H1 (cell line): ENCODE measurements at regions not wholly inside any gene's neighbourhood (a gene's known extent, or its start where the extent isn't known, plus 50 kb on each side); places are given as distances from the start of the nearest gene placed in this dataset.

Source experiments
- CTCF ChIA-PET: fragments of 300-600 bp; sonication (Branson Sonifier 250); formaldehyde crosslinking; loops from one replicate; lab custom pipeline; 2021; ENCODE audit not compliant: partially characterized antibody; lab: Charles Lee
- POLR2A ChIA-PET: fragments of 300-600 bp; sonication (Branson Sonifier 250); formaldehyde crosslinking; loops from one replicate; lab custom pipeline; 2021; ENCODE audit warnings: inconsistent platforms; ENCODE audit not compliant: partially characterized antibody; lab: Charles Lee
- DNase-seq, 2 experiments: peaks; one replicate each; pipeline versions ENCODE4 v3.0.0 to v3.0.0-alpha.2; 2010 to 2022; ENCODE audit warnings: low spot score in 2 of 2, low read depth in 1 of 2, mixed read lengths in 1 of 2
- FAIRE-seq: peaks from 2 replicates; lab custom pipeline; 2011; peaks lifted over from hg19 to GRCh38; lab: Jason Lieb, UNC
- H2AFZ ChIP-seq: 2 replicates; pipeline ENCODE4 v1.8.1; 2012; ENCODE audit warnings: low read length, inconsistent platforms
- H2AK5ac ChIP-seq: 2 replicates; pipeline ENCODE4 v1.6.1; 2013; ENCODE audit warnings: low read depth, low read length
- H2BK120ac ChIP-seq: replicated peaks from 2 replicates; pipeline ENCODE3; 2013; ENCODE audit warnings: low read depth, low read length, inconsistent platforms
- H2BK12ac ChIP-seq: 2 replicates; pipeline ENCODE4 v1.6.1; 2013; ENCODE audit warnings: low read depth, low read length
- H2BK15ac ChIP-seq: 2 replicates; pipeline ENCODE4 v1.6.1; 2013; ENCODE audit warnings: low read length
- H2BK20ac ChIP-seq: 2 replicates; pipeline ENCODE4 v1.6.1; 2013; ENCODE audit warnings: low read length
- H2BK5ac ChIP-seq: 2 replicates; pipeline ENCODE4 v1.6.1; 2013; ENCODE audit warnings: low read depth, low read length
- H3K14ac ChIP-seq: 2 replicates; pipeline ENCODE4 v1.6.1; 2013; ENCODE audit warnings: inconsistent platforms; ENCODE audit not compliant: insufficient read length
- H3K18ac ChIP-seq: 2 replicates; pipeline ENCODE4 v1.6.1; 2013; ENCODE audit warnings: low read length; ENCODE audit errors: extremely low read depth
- H3K23ac ChIP-seq: 2 replicates; pipeline ENCODE4 v1.6.1; 2013; ENCODE audit warnings: inconsistent platforms; ENCODE audit not compliant: insufficient read length
- H3K23me2 ChIP-seq: 2 replicates; pipeline ENCODE4 v1.6.1; 2013; ENCODE audit warnings: low read depth, low read length
- H3K27ac ChIP-seq: 2 replicates; pipeline ENCODE4 v1.6.1; 2011; ENCODE audit warnings: low read depth, low read length, inconsistent platforms
- H3K27me3 ChIP-seq, 4 experiments: replicated peaks in 1 of 4; 1 replicate in 1 of 4; 2 replicates in 3 of 4; pipeline versions ENCODE4 v1.6.1 to v1.8.1; 2011 to 2013; ENCODE audit warnings: low read length in 3 of 4, mild to moderate bottlenecking in 3 of 4, inconsistent platforms in 2 of 4, mixed read lengths in 2 of 4, moderate library complexity in 1 of 4; ENCODE audit not compliant: control insufficient read depth in 3 of 4, insufficient read depth in 3 of 4; ENCODE audit errors: extremely low read depth in 1 of 4
- H3K36me3 ChIP-seq, 4 experiments: 2 replicates each; pipeline versions ENCODE4 v1.6.1 to v1.8.1; 2011 to 2013; ENCODE audit warnings: mild to moderate bottlenecking in 4 of 4, low read length in 3 of 4, moderate library complexity in 2 of 4, control low read depth in 1 of 4, inconsistent platforms in 1 of 4; ENCODE audit not compliant: insufficient read depth in 4 of 4, control insufficient read depth in 2 of 4
- H3K4ac ChIP-seq: replicated peaks from 2 replicates; pipeline ENCODE3; 2013; ENCODE audit warnings: low read length, low read depth, mixed read lengths, inconsistent platforms; ENCODE audit not compliant: insufficient read length
- H3K4me1 ChIP-seq, 4 experiments: replicated peaks in 1 of 4; 1 replicate in 1 of 4; 2 replicates in 3 of 4; pipeline versions ENCODE4 v1.6.1 to v1.8.1; 2011 to 2013; ENCODE audit warnings: low read length in 3 of 4, inconsistent platforms in 2 of 4, mixed read lengths in 1 of 4; ENCODE audit not compliant: insufficient read depth in 4 of 4, control insufficient read depth in 3 of 4
- H3K4me2 ChIP-seq, 2 experiments: 2 replicates each; pipeline versions ENCODE4 v1.6.1 to v1.8.1; 2011 to 2013; ENCODE audit warnings: low read depth in 2 of 2, low read length in 2 of 2, control low read depth in 1 of 2, inconsistent platforms in 1 of 2, mild to moderate bottlenecking in 1 of 2; ENCODE audit not compliant: insufficient read depth in 1 of 2
- H3K4me3 ChIP-seq, 4 experiments: fragments of 200-600, 300-600 bp in 1 of 4; sonication (generic), shearing (Covaris generic), sonication (Bioruptor Twin) in 1 of 4; 2 replicates each; pipeline versions ENCODE4 v1.5.1 to v1.8.1; 2011 to 2016; ENCODE audit warnings: low read length in 4 of 4, low read depth in 3 of 4, control low read depth in 2 of 4, inconsistent platforms in 2 of 4, mild to moderate bottlenecking in 2 of 4, mixed read lengths in 1 of 4, moderate library complexity in 1 of 4; ENCODE audit not compliant: insufficient read depth in 2 of 4; ENCODE audit errors: extremely low read depth in 1 of 4
- H3K56ac ChIP-seq: replicated peaks from 2 replicates; pipeline ENCODE3; 2013; ENCODE audit warnings: low read depth, mild to moderate bottlenecking, mixed read lengths, low read length, inconsistent platforms; ENCODE audit not compliant: insufficient read length
- H3K79me1 ChIP-seq: 2 replicates; pipeline ENCODE4 v1.6.1; 2013; ENCODE audit warnings: low read depth, low read length, control low read depth
- H3K79me2 ChIP-seq, 2 experiments: 2 replicates each; pipeline versions ENCODE4 v1.6.1 to v1.8.1; 2012 to 2013; ENCODE audit warnings: low read length in 2 of 2, mild to moderate bottlenecking in 2 of 2, inconsistent platforms in 1 of 2; ENCODE audit not compliant: insufficient read depth in 2 of 2, control insufficient read depth in 1 of 2
- H3K9ac ChIP-seq, 4 experiments: replicated peaks in 1 of 4; 1 replicate in 1 of 4; 2 replicates in 3 of 4; pipeline versions ENCODE4 v1.6.1 to v1.8.1; 2011 to 2013; ENCODE audit warnings: low read depth in 3 of 4, low read length in 3 of 4, control low read depth in 2 of 4, mild to moderate bottlenecking in 2 of 4, moderate library complexity in 2 of 4, inconsistent platforms in 1 of 4; ENCODE audit errors: extremely low read depth in 1 of 4
- H3K9me3 ChIP-seq, 2 experiments: 2 replicates each; pipeline versions ENCODE4 v1.6.1 to v1.8.1; 2012 to 2013; ENCODE audit warnings: mild to moderate bottlenecking in 2 of 2, moderate library complexity in 2 of 2, control low read depth in 1 of 2, inconsistent platforms in 1 of 2, low read depth in 1 of 2, low read length in 1 of 2, mixed read lengths in 1 of 2; ENCODE audit not compliant: insufficient read depth in 2 of 2
- H4K20me1 ChIP-seq, 2 experiments: replicated peaks in 1 of 2; 2 replicates each; pipeline versions ENCODE3 to v1.8.1; 2011 to 2013; ENCODE audit warnings: inconsistent platforms in 2 of 2, low read length in 2 of 2, mild to moderate bottlenecking in 1 of 2; ENCODE audit not compliant: insufficient read depth in 2 of 2, control insufficient read depth in 1 of 2
- H4K5ac ChIP-seq: 2 replicates; pipeline ENCODE4 v1.6.1; 2013; ENCODE audit warnings: low read length, low read depth, mixed read lengths, inconsistent platforms; ENCODE audit not compliant: insufficient read length
- H4K8ac ChIP-seq: 2 replicates; pipeline ENCODE4 v1.8.0; 2013; ENCODE audit warnings: mild to moderate bottlenecking, moderate library complexity, low read length, inconsistent platforms; ENCODE audit not compliant: insufficient read depth; ENCODE audit errors: extremely low read depth
- H4K91ac ChIP-seq: replicated peaks from 2 replicates; pipeline ENCODE3; 2013; ENCODE audit warnings: low read length, mixed read lengths, inconsistent platforms; ENCODE audit not compliant: insufficient read length
- BCL11A ChIP-seq, 2 experiments: IDR thresholded peaks; one replicate each; pipeline ENCODE4 v1.6.1; 2011; ENCODE audit warnings: low read depth in 2 of 2, low read length in 2 of 2, mild to moderate bottlenecking in 2 of 2
- CHD2 ChIP-seq: IDR thresholded peaks from 2 replicates; pipeline ENCODE4 v1.6.1; 2012; ENCODE audit warnings: low read length, improper control_type of control experiment
- GTF2F1 ChIP-seq: IDR thresholded peaks from 2 replicates; pipeline ENCODE4 v1.6.1; 2012; ENCODE audit warnings: low read depth, low read length, improper control_type of control experiment, borderline replicate concordance
- JUN ChIP-seq: IDR thresholded peaks from 2 replicates; pipeline ENCODE4 v1.6.1; 2011; ENCODE audit warnings: low read depth, mild to moderate bottlenecking, improper control_type of control experiment, low read length
- KDM1A ChIP-seq: fragments of 200-600, 300-600 bp; sonication (generic); IDR thresholded peaks from 2 replicates; pipeline ENCODE4 v1.7.1; 2016; ENCODE audit warnings: mild to moderate bottlenecking, low read length, borderline replicate concordance
- KDM5A ChIP-seq: fragments of 200-600 bp; IDR thresholded peaks from 2 replicates; pipeline ENCODE4 v1.7.1; 2012; ENCODE audit warnings: mild to moderate bottlenecking, low read length, inconsistent platforms, mixed read lengths
- MAFK ChIP-seq: IDR thresholded peaks from 2 replicates; pipeline ENCODE4 v1.6.1; 2012; ENCODE audit warnings: low read depth, mild to moderate bottlenecking, improper control_type of control experiment, low read length
- NANOG ChIP-seq: IDR thresholded peaks from 2 replicates; pipeline ENCODE4 v1.6.1; 2011; ENCODE audit warnings: low read length, low read depth, mild to moderate bottlenecking, inconsistent platforms; ENCODE audit not compliant: insufficient read depth, poor library complexity, severe bottlenecking
- PHF8 ChIP-seq: fragments of 200-600 bp; sonication (generic); conservative IDR thresholded peaks from 2 replicates; pipeline ENCODE4 v1.7.1; 2012; ENCODE audit warnings: low read depth, mild to moderate bottlenecking, inconsistent platforms, low read length, moderate library complexity
- RBBP5 ChIP-seq: IDR thresholded peaks from 2 replicates; pipeline ENCODE4 v1.7.1; 2012; ENCODE audit warnings: low read depth, mild to moderate bottlenecking, inconsistent platforms, low read length, moderate library complexity, borderline replicate concordance
- RXRA ChIP-seq: IDR thresholded peaks from 2 replicates; pipeline ENCODE4 v1.6.1; 2011; ENCODE audit warnings: low read depth, mild to moderate bottlenecking, low read length, moderate library complexity; ENCODE audit not compliant: insufficient read depth
- SAP30 ChIP-seq: fragments of 300-600 bp; sonication (generic); IDR thresholded peaks from 2 replicates; pipeline ENCODE4 v1.7.1; 2012; ENCODE audit warnings: low read length, moderate library complexity, mild to moderate bottlenecking, inconsistent platforms; ENCODE audit not compliant: insufficient read depth, insufficient replicate concordance
- SUZ12 ChIP-seq: fragments of 200-600 bp; sonication (generic); IDR thresholded peaks from 2 replicates; pipeline ENCODE4 v1.6.1; 2012; ENCODE audit warnings: mild to moderate bottlenecking, inconsistent platforms, low read length, moderate library complexity, mixed read lengths
- TEAD4 ChIP-seq: IDR thresholded peaks from 2 replicates; pipeline ENCODE4 v1.6.1; 2012; ENCODE audit warnings: low read depth, low read length, inconsistent platforms, mixed read lengths
- YY1 ChIP-seq: IDR thresholded peaks from 2 replicates; pipeline ENCODE4 v1.6.1; 2011; ENCODE audit warnings: low read depth, mild to moderate bottlenecking, low read length
- WGBS, 2 experiments: shearing (Covaris generic) in 1 of 2; methylation state at CpG; one replicate each; pipeline versions ENCODE4 v1.1.6 to v1.1.7; 2013 to 2015; ENCODE audit warnings: low lambda C conversion rate in 2 of 2, mixed read lengths in 2 of 2, inconsistent platforms in 1 of 2, low coverage in 1 of 2, missing lambda C conversion rate in 1 of 2; ENCODE audit not compliant: insufficient replicate concordance in 2 of 2, insufficient coverage in 1 of 2, insufficient read length in 1 of 2; ENCODE audit errors: extremely low coverage in 1 of 2, missing lambda C conversion rate in 1 of 2; 5-methylcytosine and 5-hydroxymethylcytosine counted together

DNA sequence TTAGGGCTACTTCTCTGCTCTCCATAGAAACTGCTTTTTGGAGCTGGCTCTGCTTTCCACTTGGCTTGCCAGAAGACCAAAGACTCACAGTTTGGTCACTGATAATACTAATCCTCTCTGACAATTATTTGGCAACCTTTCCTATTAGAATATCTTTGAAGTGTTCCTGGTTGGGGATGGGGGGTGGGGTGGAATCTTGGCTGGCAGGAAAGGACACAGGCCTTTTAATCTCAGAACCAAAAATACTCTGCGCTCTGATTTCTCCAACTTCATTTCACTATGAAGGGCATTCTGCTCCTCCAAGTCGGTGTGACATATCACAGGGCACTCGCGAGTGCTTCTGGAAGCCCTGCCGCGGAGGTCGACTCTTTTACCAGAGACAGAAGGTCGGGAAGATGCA is 1329.0 kb upstream of the WWC1 start:
- Histone ChIP-seq H2BK12ac (no peak overlapping the region), H3K27ac (no peak overlapping the region), H2AK5ac (no peak overlapping the region), H2BK5ac (no peak overlapping the region), H3K4me1 (peaks cover 0 to 3% (median 0%) of the 10 kb centered on the region in 4 experiments; a peak in 1 of 7 replicates)
- no peak for TF ChIP-seq MAFK
- TF ChIP-seq GTF2F1 = no peak
- no peak for TF ChIP-seq CHD2
- TF ChIP-seq YY1 = no peak
- no peak for TF ChIP-seq PHF8
- TF ChIP-seq SUZ12 = no peak
- TF ChIP-seq KDM5A = no peak
- no peak for TF ChIP-seq NANOG
- TF ChIP-seq SAP30 = no peak
- no peak for TF ChIP-seq BCL11A (IDR thresholded peaks at IDR 0.05; ENCODE audit: low read depth in 2 of 2, low read length in 2 of 2)
- no peak for TF ChIP-seq JUN
- no peak for TF ChIP-seq TEAD4
- TF ChIP-seq RXRA = no peak
- no peak for TF ChIP-seq RBBP5
- no peak for TF ChIP-seq KDM1A
- TF ChIP-seq, all 59 proteins: peak for 0
- Histone ChIP-seq H3K27me3 (no peaks in the 10 kb centered on the region), H3K18ac (0 out of 2 replicates have a peak overlapping the region, but pooled peaks have one; percentile 38), H4K8ac (no peak overlapping the region), H3K36me3 (no peaks in the 10 kb centered on the region), H2BK120ac (no peak overlapping the region), H2BK15ac (no peak overlapping the region), H3K79me1 (no peaks in the 10 kb centered on the region), H3K9me3 (no peaks in the 10 kb centered on the region), H3K79me2 (no peaks in the 10 kb centered on the region), H2AFZ (peak overlapping the region; percentile 95), H3K23me2 (no peaks in the 10 kb centered on the region), H3K4me3 (no peak overlapping the region), H3K4ac (no peak overlapping the region), H3K4me2 (peak overlapping the region in 1 of 2 experiments; percentile 40; a peak in 1 of 4 replicates), H4K91ac (no peak overlapping the region), H4K5ac (no peak overlapping the region), H3K14ac (no peak overlapping the region), H3K9ac (no peak overlapping the region), H4K20me1 (no peaks in the 10 kb centered on the region), H3K23ac (no peak overlapping the region), H2BK20ac (no peak overlapping the region), H3K56ac (no peak overlapping the region)
- POLR2A ChIA-PET = interaction anchor here (1.9 kb wide), 1 partner anchor 10 kb away, joined by 4 read pairs; no protein-coding TSS in a partner anchor
- 79% methylated on average over 8 of the region's 8 CpGs; no CpG with 5 or more reads in 1 of the 2 experiments for WGBS, 2 experiments
- DNase-seq (no peak), FAIRE-seq (no peak)
- CTCF ChIA-PET = interaction anchor here (0.8 to 3.3 kb wide), 7 partner anchors 9 to 191 kb away, joined by 3 to 22 read pairs (median 6); partner anchors contain the start of gene TENM2
